ENCODE measurements at regions not wholly inside any gene's neighbourhood (a gene's known extent, or its start where the extent isn't known, plus 50 kb on each side); places are given as distances from the start of the nearest gene placed in this dataset.

DNA sequence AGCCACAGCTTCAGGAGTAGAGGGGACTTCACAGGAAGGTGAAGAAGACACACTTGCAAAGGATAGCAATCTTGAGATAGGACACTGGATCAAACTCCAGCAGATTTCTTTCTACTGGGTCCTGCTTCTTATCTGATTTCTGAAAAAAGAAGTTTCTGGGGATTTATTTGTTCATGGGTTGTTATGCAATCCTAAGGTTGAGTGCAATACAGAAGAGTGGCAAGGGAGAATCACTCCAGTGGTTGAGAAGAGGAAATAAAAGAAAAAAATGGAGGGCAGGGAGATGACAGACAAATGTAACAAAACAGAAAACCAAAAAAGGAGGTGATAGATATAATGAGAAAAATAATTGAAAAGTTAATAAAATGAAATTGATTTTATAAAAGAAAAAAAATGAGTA, 858.3 kb downstream of the TUSC7 start:
- TF ChIP-seq POLR2AphosphoS5 (IDR thresholded peaks at IDR 0.05) = no peak
- TF ChIP-seq, protein P1, sequence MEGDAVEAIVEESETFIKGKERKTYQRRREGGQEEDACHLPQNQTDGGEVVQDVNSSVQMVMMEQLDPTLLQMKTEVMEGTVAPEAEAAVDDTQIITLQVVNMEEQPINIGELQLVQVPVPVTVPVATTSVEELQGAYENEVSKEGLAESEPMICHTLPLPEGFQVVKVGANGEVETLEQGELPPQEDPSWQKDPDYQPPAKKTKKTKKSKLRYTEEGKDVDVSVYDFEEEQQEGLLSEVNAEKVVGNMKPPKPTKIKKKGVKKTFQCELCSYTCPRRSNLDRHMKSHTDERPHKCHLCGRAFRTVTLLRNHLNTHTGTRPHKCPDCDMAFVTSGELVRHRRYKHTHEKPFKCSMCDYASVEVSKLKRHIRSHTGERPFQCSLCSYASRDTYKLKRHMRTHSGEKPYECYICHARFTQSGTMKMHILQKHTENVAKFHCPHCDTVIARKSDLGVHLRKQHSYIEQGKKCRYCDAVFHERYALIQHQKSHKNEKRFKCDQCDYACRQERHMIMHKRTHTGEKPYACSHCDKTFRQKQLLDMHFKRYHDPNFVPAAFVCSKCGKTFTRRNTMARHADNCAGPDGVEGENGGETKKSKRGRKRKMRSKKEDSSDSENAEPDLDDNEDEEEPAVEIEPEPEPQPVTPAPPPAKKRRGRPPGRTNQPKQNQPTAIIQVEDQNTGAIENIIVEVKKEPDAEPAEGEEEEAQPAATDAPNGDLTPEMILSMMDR (IDR thresholded peaks at IDR 0.05) = no peak
- TF ChIP-seq POLR2A (IDR thresholded peaks at IDR 0.05) = no peak
- TF ChIP-seq EP300 (IDR thresholded peaks at IDR 0.05; ENCODE audit: low read depth) = no peak
- intact Hi-C loops (cut with DNase I; ENCODE audit: low total_unique reads) = no loop called here
- H3K36me3 ChIP-seq = no peaks in the 10 kb centered on the region
- DNase-seq = no peak
- no peak overlapping the region for H3K27ac ChIP-seq
- H3K4me1 ChIP-seq = no peaks in the 10 kb centered on the region
- H3K4me3 ChIP-seq = no peak overlapping the region
- H3K9me3 ChIP-seq = no peaks in the 10 kb centered on the region
- H3K27me3 ChIP-seq = no peaks in the 10 kb centered on the region
- in situ Hi-C loops (cut with MboI; ENCODE audit: low pct_ligation_motif_present in 1 of 4, low pct_unique_long_range_greater_than_20kb in 1 of 4, low sequenced_read_pairs in 3 of 4) = no loop called here

DNA sequence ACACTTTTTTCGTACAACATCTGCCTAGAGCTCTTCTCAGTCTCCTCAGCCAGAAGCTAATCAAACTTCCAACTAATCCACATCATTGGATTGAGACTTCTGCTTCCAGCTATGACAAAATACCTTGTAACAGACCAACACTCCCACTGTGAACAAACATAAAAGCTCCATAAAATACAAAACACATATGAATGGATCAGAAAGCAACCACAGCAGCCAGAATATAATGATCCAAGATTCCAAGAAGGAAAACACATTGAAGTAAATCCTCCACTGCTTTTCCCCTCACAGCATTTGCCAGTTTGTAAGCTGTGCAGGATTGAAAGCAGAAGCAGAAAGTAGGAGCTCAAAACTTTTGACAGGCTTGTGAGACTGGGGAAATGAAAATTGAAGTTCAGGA, 863.2 kb downstream of the TUSC7 start:
- Histone ChIP-seq H3K4me1 (no peaks in the 10 kb centered on the region), H3K27ac (no peak overlapping the region), H3K9me3 (no peaks in the 10 kb centered on the region), H3K36me3 (no peaks in the 10 kb centered on the region), H3K27me3 (no peaks in the 10 kb centered on the region), H3K4me3 (no peak overlapping the region)
- TF ChIP-seq, protein P1 (IDR thresholded peaks at IDR 0.05) = no peak
- TF ChIP-seq POLR2AphosphoS5 (IDR thresholded peaks at IDR 0.05) = no peak
- TF ChIP-seq POLR2A (IDR thresholded peaks at IDR 0.05) = no peak
- no peak for TF ChIP-seq EP300 (IDR thresholded peaks at IDR 0.05; ENCODE audit: low read depth)
- DNase-seq = no peak
- intact Hi-C loops (cut with DNase I; ENCODE audit: low total_unique reads) (no loop called here), in situ Hi-C loops (cut with MboI; ENCODE audit: low pct_ligation_motif_present in 1 of 4, low pct_unique_long_range_greater_than_20kb in 1 of 4, low sequenced_read_pairs in 3 of 4) (no loop called here)
- WGBS, 2 donors (ENCODE audit: low coverage in 1 of 2) = 71 to 82% methylated on average over 1 of the region's 1 CpG

DNA sequence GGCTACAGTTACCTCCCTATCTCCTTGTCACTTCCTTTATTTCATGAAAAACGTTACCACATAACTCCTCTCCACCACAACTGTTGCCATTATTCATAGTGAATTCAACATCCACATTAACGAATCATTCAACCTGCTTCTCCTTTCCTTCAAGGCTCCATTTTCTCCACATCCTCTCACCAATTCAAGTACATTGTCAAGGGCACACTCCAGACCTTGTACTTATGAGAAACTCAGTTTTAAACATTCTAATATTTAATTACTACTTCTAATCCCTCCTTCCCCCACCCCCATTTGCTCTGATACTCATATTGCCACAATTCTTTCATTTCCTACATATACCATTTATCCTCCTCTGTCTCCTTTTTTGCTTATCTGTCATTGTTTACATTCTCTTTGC, 871.2 kb downstream of the TUSC7 start:
- TF ChIP-seq, protein P1 (IDR thresholded peaks at IDR 0.05) = no peak
- TF ChIP-seq POLR2AphosphoS5 (IDR thresholded peaks at IDR 0.05) (no peak), POLR2A (IDR thresholded peaks at IDR 0.05) (no peak), EP300 (IDR thresholded peaks at IDR 0.05; ENCODE audit: low read depth) (no peak)
- no peak overlapping the region for H3K27ac ChIP-seq
- no peaks in the 10 kb centered on the region for H3K4me1 ChIP-seq
- in situ Hi-C loops (cut with MboI; ENCODE audit: low pct_ligation_motif_present in 1 of 4, low pct_unique_long_range_greater_than_20kb in 1 of 4, low sequenced_read_pairs in 3 of 4) = no loop called here
- H3K36me3 ChIP-seq = no peaks in the 10 kb centered on the region
- no peaks in the 10 kb centered on the region for H3K27me3 ChIP-seq
- H3K4me3 ChIP-seq = no peak overlapping the region
- DNase-seq = no peak
- WGBS, 2 donors (ENCODE audit: low coverage in 1 of 2) = 58 to 71% methylated on average over 2 of the region's 2 CpGs
- no peaks in the 10 kb centered on the region for H3K9me3 ChIP-seq
- intact Hi-C loops (cut with DNase I; ENCODE audit: low total_unique reads) = no loop called here

DNA sequence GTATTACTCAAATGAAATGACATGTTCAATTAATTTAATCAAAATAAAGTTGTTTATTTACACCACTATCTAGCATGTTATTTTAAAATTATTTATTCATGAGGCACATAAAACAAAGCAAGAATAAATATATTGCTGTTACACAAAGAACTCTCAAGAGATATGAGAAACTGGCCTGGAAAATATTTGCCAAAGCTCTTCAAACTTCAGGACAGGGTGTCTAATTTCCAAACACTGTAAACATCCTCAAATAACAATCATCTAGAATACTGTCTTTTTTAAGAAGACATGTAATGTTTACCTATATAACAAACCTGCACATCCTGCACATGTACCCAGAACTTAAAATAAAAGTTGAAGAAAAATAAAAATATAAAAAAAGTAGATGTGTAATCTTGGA, 876.6 kb downstream of the TUSC7 start:
- in situ Hi-C loops (cut with MboI; ENCODE audit: low pct_ligation_motif_present in 1 of 4, low pct_unique_long_range_greater_than_20kb in 1 of 4, low sequenced_read_pairs in 3 of 4) = no loop called here
- no peaks in the 10 kb centered on the region for H3K27me3 ChIP-seq
- H3K36me3 ChIP-seq = no peaks in the 10 kb centered on the region
- H3K4me1 ChIP-seq = no peaks in the 10 kb centered on the region
- intact Hi-C loops (cut with DNase I; ENCODE audit: low total_unique reads) = no loop called here
- no peak overlapping the region for H3K4me3 ChIP-seq
- TF ChIP-seq, protein P1 (IDR thresholded peaks at IDR 0.05) = no peak
- TF ChIP-seq POLR2A (IDR thresholded peaks at IDR 0.05) = no peak
- TF ChIP-seq EP300 (IDR thresholded peaks at IDR 0.05; ENCODE audit: low read depth) = no peak
- no peak for TF ChIP-seq POLR2AphosphoS5 (IDR thresholded peaks at IDR 0.05)
- no peak overlapping the region for H3K27ac ChIP-seq
- no peak for DNase-seq
- no peaks in the 10 kb centered on the region for H3K9me3 ChIP-seq

All from transverse colon (tissue), 4 donors.